Smooth muscle cell (in vitro differentiated cells): ENCODE measurements at regions not wholly inside any gene's neighbourhood (a gene's known extent, or its start where the extent isn't known, plus 50 kb on each side); places are given as distances from the start of the nearest gene placed in this dataset.

Experiments used
- DNase-seq: peaks from one replicate; lab custom pipeline; 2025; ENCODE audit not compliant: unreplicated experiment; lab: John Stamatoyannopoulos, UW
- H2AFZ ChIP-seq: fragments of 200-600 bp; sonication (generic); 2 replicates; pipeline ENCODE4 v1.6.0; 2016; ENCODE audit warnings: antibody characterized with exemption, low read depth, mild to moderate bottlenecking
- H3F3A ChIP-seq: fragments of 200-600 bp; sonication (generic); 2 replicates; pipeline ENCODE4 v1.6.0; 2017; ENCODE audit warnings: antibody characterized with exemption, low read depth
- H3K27ac ChIP-seq: fragments of 200-600 bp; sonication (generic); 2 replicates; pipeline ENCODE4 v1.5.1; 2016; ENCODE audit warnings: low read depth, mild to moderate bottlenecking
- H3K27me3 ChIP-seq: fragments of 200-600 bp; sonication (generic); 2 replicates; pipeline ENCODE4 v1.6.1; 2016; ENCODE audit warnings: low read depth, mild to moderate bottlenecking
- H3K36me3 ChIP-seq: fragments of 200-600 bp; sonication (generic); 2 replicates; pipeline ENCODE4 v1.5.1; 2016; ENCODE audit warnings: low read depth
- H3K4me1 ChIP-seq: fragments of 200-600 bp; sonication (generic); 2 replicates; pipeline ENCODE4 v1.5.1; 2016; ENCODE audit warnings: low read depth
- H3K4me2 ChIP-seq: fragments of 200-600 bp; sonication (generic); 2 replicates; pipeline ENCODE4 v1.6.0; 2016; ENCODE audit warnings: mild to moderate bottlenecking
- H3K4me3 ChIP-seq: fragments of 200-600 bp; sonication (generic); 2 replicates; pipeline ENCODE4 v1.5.1; 2016; ENCODE audit warnings: mild to moderate bottlenecking
- H3K79me2 ChIP-seq: fragments of 200-600 bp; sonication (generic); 2 replicates; pipeline ENCODE4 v1.6.0; 2016; ENCODE audit warnings: low read depth, mild to moderate bottlenecking
- H3K9ac ChIP-seq: fragments of 200-600 bp; sonication (generic); 2 replicates; pipeline ENCODE4 v1.6.0; 2016; ENCODE audit warnings: low read depth
- H3K9me3 ChIP-seq: fragments of 200-600 bp; sonication (generic); replicated peaks from 2 replicates; pipeline ENCODE4 v1.5.1; 2016; ENCODE audit warnings: low read depth
- H4K20me1 ChIP-seq: fragments of 200-600 bp; sonication (generic); 2 replicates; pipeline ENCODE4 v1.6.0; 2016; ENCODE audit warnings: low read depth
- WGBS: methylation state at CpG from one replicate; pipeline ENCODE4 v1.1.7; 2016; ENCODE audit warnings: low lambda C conversion rate; 5-methylcytosine and 5-hydroxymethylcytosine counted together
- TF ChIP-seq, protein P1 (sequence below): fragments of 200-600 bp; sonication (generic); IDR thresholded peaks from 2 replicates; pipeline ENCODE4 v1.5.1; 2017; ENCODE audit warnings: borderline replicate concordance, mild to moderate bottlenecking, antibody characterized with exemption; ENCODE audit not compliant: insufficient read depth, poor library complexity, severe bottlenecking

- Histone ChIP-seq H3K27ac (no peak overlapping the region), H3K4me1 (no peaks in the 10 kb centered on the region), H3K9ac (no peak overlapping the region), H2AFZ (no peak overlapping the region), H3K79me2 (no peaks in the 10 kb centered on the region), H3K4me3 (no peak overlapping the region), H3K27me3 (no peaks in the 10 kb centered on the region), H3K4me2 (no peak overlapping the region), H3K9me3 (no peaks in the 10 kb centered on the region), H3K36me3 (no peaks in the 10 kb centered on the region), H3F3A (no peaks in the 10 kb centered on the region), H4K20me1 (no peaks in the 10 kb centered on the region)
- DNase-seq = no peak
- 91% methylated on average over 9 of the region's 9 CpGs for WGBS
- TF ChIP-seq, protein P1, sequence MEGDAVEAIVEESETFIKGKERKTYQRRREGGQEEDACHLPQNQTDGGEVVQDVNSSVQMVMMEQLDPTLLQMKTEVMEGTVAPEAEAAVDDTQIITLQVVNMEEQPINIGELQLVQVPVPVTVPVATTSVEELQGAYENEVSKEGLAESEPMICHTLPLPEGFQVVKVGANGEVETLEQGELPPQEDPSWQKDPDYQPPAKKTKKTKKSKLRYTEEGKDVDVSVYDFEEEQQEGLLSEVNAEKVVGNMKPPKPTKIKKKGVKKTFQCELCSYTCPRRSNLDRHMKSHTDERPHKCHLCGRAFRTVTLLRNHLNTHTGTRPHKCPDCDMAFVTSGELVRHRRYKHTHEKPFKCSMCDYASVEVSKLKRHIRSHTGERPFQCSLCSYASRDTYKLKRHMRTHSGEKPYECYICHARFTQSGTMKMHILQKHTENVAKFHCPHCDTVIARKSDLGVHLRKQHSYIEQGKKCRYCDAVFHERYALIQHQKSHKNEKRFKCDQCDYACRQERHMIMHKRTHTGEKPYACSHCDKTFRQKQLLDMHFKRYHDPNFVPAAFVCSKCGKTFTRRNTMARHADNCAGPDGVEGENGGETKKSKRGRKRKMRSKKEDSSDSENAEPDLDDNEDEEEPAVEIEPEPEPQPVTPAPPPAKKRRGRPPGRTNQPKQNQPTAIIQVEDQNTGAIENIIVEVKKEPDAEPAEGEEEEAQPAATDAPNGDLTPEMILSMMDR = no peak
Observed at GRCh38 chr6:139494376-139494990, 120.0 kb upstream of the CITED2 start.

- DNase-seq = no peak
- no peak overlapping the region for H3K4me2 ChIP-seq
Observed at GRCh38 chr6:139490482-139490881, 116.0 kb upstream of the CITED2 start.

GRCh38 chr6:139486476-139486799 lies 112.0 kb upstream of the CITED2 start:
- Histone ChIP-seq H3K4me3 (no peak overlapping the region), H4K20me1 (no peaks in the 10 kb centered on the region), H3F3A (no peaks in the 10 kb centered on the region), H3K36me3 (no peaks in the 10 kb centered on the region), H3K79me2 (no peaks in the 10 kb centered on the region), H3K4me1 (peaks cover 15% of the 10 kb centered on the region), H3K27ac (no peak overlapping the region), H3K4me2 (no peak overlapping the region), H3K9ac (no peak overlapping the region), H3K27me3 (no peaks in the 10 kb centered on the region), H2AFZ (no peak overlapping the region), H3K9me3 (no peaks in the 10 kb centered on the region)
- TF ChIP-seq, protein P1 = no peak
- no peak for DNase-seq

More at GRCh38 chr6:139490482-139490881, 116.0 kb upstream of the CITED2 start:
- Histone ChIP-seq H3K27me3 (no peaks in the 10 kb centered on the region), H3F3A (no peaks in the 10 kb centered on the region), H4K20me1 (no peaks in the 10 kb centered on the region), H3K9ac (no peak overlapping the region), H3K4me3 (no peak overlapping the region), H3K79me2 (no peaks in the 10 kb centered on the region), H2AFZ (peak overlapping the region; percentile 43), H3K4me1 (peaks cover 3% of the 10 kb centered on the region), H3K9me3 (no peaks in the 10 kb centered on the region), H3K36me3 (no peaks in the 10 kb centered on the region), H3K27ac (no peak overlapping the region)
- 89% methylated on average over 4 of the region's 4 CpGs for WGBS
- TF ChIP-seq, protein P1 = no peak

GRCh38 chr6:139485742-139486475 lies 111.5 kb upstream of the CITED2 start:
- TF ChIP-seq, protein P1 = no peak
- no peaks in the 10 kb centered on the region for H3K79me2 ChIP-seq
- H3K4me1 ChIP-seq = peaks cover 15% of the 10 kb centered on the region
- no peak for DNase-seq
- H3K4me3 ChIP-seq = no peak overlapping the region
- no peaks in the 10 kb centered on the region for H4K20me1 ChIP-seq
- H3K27me3 ChIP-seq = no peaks in the 10 kb centered on the region
- 77% methylated on average over 5 of the region's 5 CpGs for WGBS
- no peaks in the 10 kb centered on the region for H3K36me3 ChIP-seq
- H3K9me3 ChIP-seq = no peaks in the 10 kb centered on the region
- peak overlapping the region; percentile 34 for H2AFZ ChIP-seq
- no peak overlapping the region for H3K9ac ChIP-seq
- no peaks in the 10 kb centered on the region for H3F3A ChIP-seq
- H3K27ac ChIP-seq = no peak overlapping the region
- H3K4me2 ChIP-seq = no peak overlapping the region
